MM.1S (cell line): ENCODE measurements at regions not wholly inside any gene's neighbourhood (a gene's known extent, or its start where the extent isn't known, plus 50 kb on each side); places are given as distances from the start of the nearest gene placed in this dataset.

Source experiments
- DNase-seq: peaks from one replicate; pipeline ENCODE4 v3.0.0-alpha.2; 2015
- H2AFZ ChIP-seq: fragments of 300-600 bp; sonication (generic); 2 replicates; pipeline ENCODE4 v1.6.0; 2016; ENCODE audit warnings: antibody characterized with exemption, low read length
- H3F3A ChIP-seq: fragments of 300-600 bp; sonication (generic); 2 replicates; pipeline ENCODE4 v1.6.1; 2016; ENCODE audit warnings: mild to moderate bottlenecking, antibody characterized with exemption, low read length, moderate library complexity, mixed read lengths; ENCODE audit not compliant: insufficient read depth
- H3K27ac ChIP-seq: fragments of 300-600 bp; sonication (generic); 2 replicates; pipeline ENCODE4 v1.5.1; 2016; ENCODE audit warnings: mild to moderate bottlenecking, low read length
- H3K27me3 ChIP-seq: fragments of 300-600 bp; sonication (generic); replicated peaks from 2 replicates; pipeline ENCODE4 v1.6.0; 2016; ENCODE audit warnings: low read length; ENCODE audit not compliant: insufficient read depth
- H3K36me3 ChIP-seq: fragments of 300-600 bp; sonication (generic); replicated peaks from 2 replicates; pipeline ENCODE4 v1.6.1; 2016; ENCODE audit warnings: mild to moderate bottlenecking, low read length, mixed read lengths; ENCODE audit not compliant: insufficient read depth
- H3K4me1 ChIP-seq: fragments of 300-600 bp; sonication (generic); 2 replicates; pipeline ENCODE4 v1.6.1; 2016; ENCODE audit warnings: low read length, mixed read lengths
- H3K4me2 ChIP-seq: fragments of 300-600 bp; sonication (generic); 2 replicates; pipeline ENCODE4 v1.6.0; 2016; ENCODE audit warnings: low read depth, low read length
- H3K4me3 ChIP-seq: fragments of 300-600 bp; sonication (generic); 2 replicates; pipeline ENCODE4 v1.5.1; 2016; ENCODE audit warnings: low read length, mixed read lengths
- H3K79me2 ChIP-seq: fragments of 300-600 bp; sonication (generic); 2 replicates; pipeline ENCODE4 v1.6.1; 2016; ENCODE audit warnings: mixed run types, low read length, mixed read lengths
- H3K9ac ChIP-seq: fragments of 300-600 bp; sonication (generic); 2 replicates; pipeline ENCODE4 v1.6.1; 2016; ENCODE audit warnings: low read length, mixed read lengths
- H3K9me2 ChIP-seq: fragments of 300-600 bp; sonication (generic); replicated peaks from 2 replicates; pipeline ENCODE4 v1.6.1; 2016; ENCODE audit warnings: mild to moderate bottlenecking, low read length, mixed read lengths; ENCODE audit not compliant: insufficient read depth
- H3K9me3 ChIP-seq: fragments of 300-600 bp; sonication (generic); replicated peaks from 2 replicates; pipeline ENCODE4 v1.6.1; 2016; ENCODE audit warnings: mild to moderate bottlenecking, low read length, mixed read lengths; ENCODE audit not compliant: insufficient read depth
- H4K20me1 ChIP-seq: fragments of 300-600 bp; sonication (generic); 2 replicates; pipeline ENCODE4 v1.6.1; 2016; ENCODE audit warnings: mild to moderate bottlenecking, low read length, moderate library complexity, mixed read lengths; ENCODE audit not compliant: insufficient read depth
- CTCF ChIP-seq: fragments of 300-600 bp; sonication (generic); IDR thresholded peaks from 2 replicates; pipeline ENCODE4 v1.5.1; 2016; ENCODE audit warnings: antibody characterized with exemption, low read length, mixed read lengths
- EZH2 ChIP-seq: fragments of 300-600 bp; sonication (generic); optimal IDR thresholded peaks from 2 replicates; pipeline ENCODE3; 2017; ENCODE audit warnings: low read depth, mild to moderate bottlenecking, antibody characterized with exemption, low read length, mixed read lengths
- EZH2phosphoT487 ChIP-seq: fragments of 300-600 bp; sonication (generic); IDR thresholded peaks from 2 replicates; pipeline ENCODE4 v1.6.1; 2018; ENCODE audit warnings: antibody characterized with exemption, low read length

- no peak overlapping the region for H3K9ac ChIP-seq
- peaks cover 22% of the 10 kb centered on the region for H3K4me1 ChIP-seq
- no peaks in the 10 kb centered on the region for H3F3A ChIP-seq
- H3K27me3 ChIP-seq = no peaks in the 10 kb centered on the region
- no peak overlapping the region for H3K4me2 ChIP-seq
- no peaks in the 10 kb centered on the region for H4K20me1 ChIP-seq
- no peak overlapping the region for H2AFZ ChIP-seq
- no peaks in the 10 kb centered on the region for H3K9me3 ChIP-seq
- no peak overlapping the region; the same call in 1 of the 2 replicates for H3K27ac ChIP-seq
- H3K4me3 ChIP-seq = no peak overlapping the region
- DNase-seq = peak; percentile 83
- H3K36me3 ChIP-seq = no peaks in the 10 kb centered on the region
- no peaks in the 10 kb centered on the region for H3K9me2 ChIP-seq
- H3K79me2 ChIP-seq = no peaks in the 10 kb centered on the region
- TF ChIP-seq EZH2phosphoT487 (no peak), EZH2 (no peak), CTCF (peak; percentile 16; the same call in 1 of the 2 replicates)
Observed at GRCh38 chr11:82246926-82247325, 486.7 kb downstream of the FAM181B start.

GRCh38 chr11:82239498-82239897 is 494.2 kb downstream of the FAM181B start:
- H3K36me3 ChIP-seq = no peaks in the 10 kb centered on the region
- H3K4me1 ChIP-seq = no peaks in the 10 kb centered on the region
- H3K9ac ChIP-seq = no peak overlapping the region
- no peaks in the 10 kb centered on the region for H3K79me2 ChIP-seq
- H3K4me3 ChIP-seq = no peak overlapping the region
- H3K9me3 ChIP-seq = no peaks in the 10 kb centered on the region
- H3K27me3 ChIP-seq = no peaks in the 10 kb centered on the region
- no peak for TF ChIP-seq CTCF
- TF ChIP-seq EZH2 = no peak
- TF ChIP-seq EZH2phosphoT487 = no peak
- no peaks in the 10 kb centered on the region for H4K20me1 ChIP-seq
- no peak overlapping the region for H2AFZ ChIP-seq
- no peak overlapping the region for H3K4me2 ChIP-seq
- H3F3A ChIP-seq = no peaks in the 10 kb centered on the region
- H3K27ac ChIP-seq = no peak overlapping the region
- H3K9me2 ChIP-seq = no peaks in the 10 kb centered on the region
- DNase-seq = no peak

- no peaks in the 10 kb centered on the region for H3K36me3 ChIP-seq
- no peaks in the 10 kb centered on the region for H3K4me1 ChIP-seq
- no peak overlapping the region for H2AFZ ChIP-seq
- no peak overlapping the region for H3K4me2 ChIP-seq
- no peaks in the 10 kb centered on the region for H3F3A ChIP-seq
- TF ChIP-seq CTCF (no peak), EZH2 (no peak), EZH2phosphoT487 (no peak)
- no peak for DNase-seq
- no peaks in the 10 kb centered on the region for H3K79me2 ChIP-seq
- H3K9me2 ChIP-seq = no peaks in the 10 kb centered on the region
- no peak overlapping the region for H3K4me3 ChIP-seq
- no peaks in the 10 kb centered on the region for H3K27me3 ChIP-seq
- no peak overlapping the region for H3K9ac ChIP-seq
- no peaks in the 10 kb centered on the region for H3K9me3 ChIP-seq
- H3K27ac ChIP-seq = no peak overlapping the region
- H4K20me1 ChIP-seq = no peaks in the 10 kb centered on the region
Observed at GRCh38 chr11:82234256-82234655, 499.4 kb downstream of the FAM181B start.
